GM12878 (cell line): ENCODE measurements at regions not wholly inside any gene's neighbourhood (a gene's known extent, or its start where the extent isn't known, plus 50 kb on each side); places are given as distances from the start of the nearest gene placed in this dataset.

ENCODE experiments used
- ATF3 ChIP-seq: IDR thresholded peaks from 2 replicates; pipeline ENCODE4 v1.6.1; 2011; ENCODE audit warnings: low read depth, mild to moderate bottlenecking, low read length, moderate library complexity, borderline replicate concordance; ENCODE audit errors: extremely low read depth
- CTCF ChIP-seq, 3 experiments: IDR thresholded peaks in 2 of 3; conservative IDR thresholded peaks in 1 of 3; 2 replicates each; pipeline ENCODE4 v1.5.1; 2011; ENCODE audit warnings: low read depth in 3 of 3, low read length in 3 of 3, mild to moderate bottlenecking in 3 of 3, control low read depth in 2 of 3, moderate library complexity in 2 of 3, inconsistent platforms in 1 of 3, mixed read lengths in 1 of 3; ENCODE audit not compliant: control insufficient read depth in 2 of 3, insufficient read depth in 1 of 3; ENCODE audit errors: extremely low read depth in 1 of 3
- KDM1A ChIP-seq: fragments of 200-600 bp; sonication (generic); IDR thresholded peaks from 2 replicates; pipeline ENCODE4 v1.6.1; 2016; ENCODE audit warnings: borderline replicate concordance
- NR2C2 ChIP-seq: IDR thresholded peaks from 2 replicates; pipeline ENCODE4 v1.6.1; 2011; ENCODE audit warnings: borderline replicate concordance, low read depth; ENCODE audit not compliant: control insufficient read depth, insufficient read length
- NRF1 ChIP-seq: conservative IDR thresholded peaks from 2 replicates; pipeline ENCODE4 v1.6.1; 2011; ENCODE audit warnings: mild to moderate bottlenecking, low read depth, low read length, improper control_type of control experiment
- POLR2AphosphoS5 ChIP-seq: IDR thresholded peaks from 2 replicates; pipeline ENCODE4 v1.6.1; 2011; ENCODE audit warnings: mild to moderate bottlenecking, low read length, inconsistent platforms
- RBBP5 ChIP-seq: fragments of 200-600 bp; sonication (generic); conservative IDR thresholded peaks from 2 replicates; pipeline ENCODE4 v1.6.1; 2016
- REST ChIP-seq: IDR thresholded peaks from 2 replicates; pipeline ENCODE4 v1.6.1; 2012; ENCODE audit warnings: mild to moderate bottlenecking, low read depth, low read length
- SP1 ChIP-seq: IDR thresholded peaks from one replicate; pipeline ENCODE4 v1.6.1; 2011; ENCODE audit warnings: low read depth, low read length
- SREBF1 ChIP-seq: IDR thresholded peaks from 2 replicates; pipeline ENCODE4 v1.6.1; 2012; ENCODE audit warnings: mild to moderate bottlenecking, low read length
- SRF ChIP-seq, 2 experiments: IDR thresholded peaks; 2 replicates each; pipeline ENCODE4 v1.6.1; 2011; ENCODE audit warnings: low read depth in 2 of 2, low read length in 2 of 2, mild to moderate bottlenecking in 1 of 2, moderate library complexity in 1 of 2
- YY1 ChIP-seq: IDR thresholded peaks from 2 replicates; pipeline ENCODE4 v1.6.1; 2011; ENCODE audit warnings: low read depth, mild to moderate bottlenecking, low read length
- ZNF24 ChIP-seq: fragments of 450-650 bp; IDR thresholded peaks from 2 replicates; pipeline ENCODE4 v1.6.1; 2017; ENCODE audit warnings: antibody characterized with exemption, mild to moderate bottlenecking

- TF ChIP-seq ATF3 (no peak), SREBF1 (no peak), NRF1 (no peak), POLR2AphosphoS5 (no peak), NR2C2 (no peak), SRF (IDR thresholded peaks at IDR 0.05; ENCODE audit: low read depth in 2 of 2, low read length in 2 of 2) (no peak), CTCF (IDR thresholded peaks at IDR 0.05 in 2 of 3, conservative IDR thresholded peaks at IDR 0.05 in 1 of 3; ENCODE audit: control insufficient read depth in 2 of 3, extremely low read depth in 1 of 3, insufficient read depth in 1 of 3, low read depth in 3 of 3, low read length in 3 of 3) (no peak), ZNF24 (no peak), SP1 (no peak), KDM1A (no peak), REST (no peak), YY1 (no peak), RBBP5 (no peak)
These were observed 130.0 kb upstream of the NR2F2 start for GRCh38 chr15:96200357-96200967.
